RWPE1 (cell line): ENCODE measurements at regions not wholly inside any gene's neighbourhood (a gene's known extent, or its start where the extent isn't known, plus 50 kb on each side); places are given as distances from the start of the nearest gene placed in this dataset.

Experiments
- CTCF ChIA-PET: fragments of 350-600 bp; sonication (Branson Sonifier 250); formaldehyde crosslinking; extraction: SDS; loops from one replicate; lab custom pipeline; 2021; lab: Yijun Ruan, JAX
- POLR2A ChIA-PET: fragments of 400-600 bp; formaldehyde crosslinking; extraction: SDS; loops from one replicate; lab custom pipeline; 2020; ENCODE audit warnings: antibody characterized with exemption; ENCODE audit not compliant: low non-redundant PET; lab: Yijun Ruan, JAX
- DNase-seq: peaks from one replicate; pipeline ENCODE4 v3.0.0; 2012; ENCODE audit warnings: low spot score
- H3K27ac ChIP-seq: fragments of 450-650 bp; 2 replicates; pipeline ENCODE4 v1.5.1; 2017
- CTCF ChIP-seq: fragments of 450-650 bp; conservative IDR thresholded peaks from 2 replicates; pipeline ENCODE4 v1.5.1; 2017; ENCODE audit warnings: low read depth, mild to moderate bottlenecking

DNA sequence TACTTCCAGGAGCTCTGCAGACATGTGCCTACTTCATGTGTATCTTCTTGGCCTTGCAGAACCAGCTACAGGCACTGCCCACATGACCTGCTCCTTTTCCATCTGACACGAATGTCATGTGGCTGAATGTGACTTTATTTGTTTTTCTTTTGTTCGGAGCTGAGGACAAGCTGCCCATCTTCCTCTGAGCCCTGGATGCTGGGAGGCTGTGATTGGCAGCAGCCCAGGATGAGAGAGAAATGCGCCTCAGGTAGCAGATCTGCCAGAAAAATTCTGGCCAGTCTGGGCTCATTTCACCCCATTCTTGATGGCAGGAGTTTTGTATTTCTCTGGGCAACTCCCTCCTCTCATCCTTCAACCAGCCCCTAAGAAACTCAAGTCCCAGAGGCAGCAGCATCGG, 372.0 kb downstream of the RPS6KC1 start:
- TF ChIP-seq CTCF = no peak
- H3K27ac ChIP-seq = no peak overlapping the region
- ChIA-PET CTCF (no interaction called here), POLR2A (no interaction called here)
- DNase-seq = no peak

GRCh38 chr1:213423605-213424004, 372.6 kb downstream of the RPS6KC1 start:
- DNase-seq = no peak
- ChIA-PET POLR2A (no interaction called here), CTCF (no interaction called here)
- TF ChIP-seq CTCF = no peak
- H3K27ac ChIP-seq = no peak overlapping the region

GRCh38 chr1:213425376-213426030, 374.5 kb downstream of the RPS6KC1 start:
- CTCF ChIA-PET = interaction anchor here (0.6 kb wide), 2 partner anchors 81 to 732 kb away, joined by 3 to 5 read pairs; no protein-coding TSS in a partner anchor
- no peak for DNase-seq
- POLR2A ChIA-PET = no interaction called here
- H3K27ac ChIP-seq = no peak overlapping the region
- no peak for TF ChIP-seq CTCF

- no peak overlapping the region for H3K27ac ChIP-seq
- CTCF ChIA-PET = no interaction called here
- POLR2A ChIA-PET = no interaction called here
- TF ChIP-seq CTCF = no peak
- no peak for DNase-seq
Measured at GRCh38 chr1:213429642-213430041, 378.6 kb downstream of the RPS6KC1 start.

DNA sequence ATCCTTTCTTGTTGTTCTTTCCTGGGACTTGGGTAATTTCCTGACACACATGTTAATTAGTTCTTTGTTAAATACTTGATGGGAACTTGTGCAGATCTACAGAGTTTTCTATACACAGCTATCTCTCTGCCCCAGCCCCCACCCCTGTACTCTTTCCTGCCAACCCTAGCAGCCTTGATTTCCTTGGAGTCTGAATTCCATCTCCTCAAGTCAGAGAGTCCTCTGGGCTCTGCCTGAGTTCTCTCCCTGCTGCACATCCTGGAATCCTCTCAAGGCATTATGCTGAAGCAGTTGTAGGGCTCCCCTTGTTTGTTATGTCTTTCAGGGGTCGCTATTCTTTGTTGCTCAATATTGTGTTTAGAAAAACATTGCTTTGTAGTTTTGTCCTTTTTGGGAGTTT, 384.7 kb downstream of the RPS6KC1 start:
- POLR2A ChIA-PET = no interaction called here
- CTCF ChIA-PET = interaction anchor here (0.6 to 0.7 kb wide), 2 partner anchors 24 to 363 kb away, joined by 3 read pairs; no protein-coding TSS in a partner anchor
- TF ChIP-seq CTCF = no peak
- no peak overlapping the region for H3K27ac ChIP-seq
- no peak for DNase-seq

DNA sequence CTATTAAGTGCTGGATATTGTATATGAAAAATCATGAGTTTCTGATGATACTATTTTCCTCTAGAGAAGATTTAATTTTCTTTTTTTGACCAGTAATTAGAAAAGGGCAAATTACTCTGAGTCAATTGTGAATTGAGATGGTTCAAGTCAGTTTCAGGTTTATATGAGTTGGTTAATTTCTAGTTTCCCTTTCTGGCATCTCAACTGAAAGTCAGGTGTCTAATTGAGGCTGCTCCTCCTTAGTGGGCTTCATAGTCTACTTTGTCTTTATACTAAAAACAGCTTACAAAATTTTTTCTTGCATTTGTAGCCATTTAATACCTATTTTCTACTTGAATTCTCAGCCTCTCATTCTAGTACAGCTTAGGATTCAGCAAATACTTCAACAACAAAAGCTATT, 387.3 kb downstream of the RPS6KC1 start:
- DNase-seq = no peak
- no peak overlapping the region for H3K27ac ChIP-seq
- ChIA-PET CTCF (no interaction called here), POLR2A (interaction anchor here (0.7 kb wide), 1 partner anchor 81 kb away, joined by 5 read pairs; no protein-coding TSS in a partner anchor)
- no peak for TF ChIP-seq CTCF
